Fibroblast of skin of scalp (primary cell): ENCODE measurements at regions not wholly inside any gene's neighbourhood (a gene's known extent, or its start where the extent isn't known, plus 50 kb on each side); places are given as distances from the start of the nearest gene placed in this dataset.

Experiments used
- DNase-seq: peaks from one replicate; pipeline ENCODE4 v3.0.0-alpha.2; 2013

DNA sequence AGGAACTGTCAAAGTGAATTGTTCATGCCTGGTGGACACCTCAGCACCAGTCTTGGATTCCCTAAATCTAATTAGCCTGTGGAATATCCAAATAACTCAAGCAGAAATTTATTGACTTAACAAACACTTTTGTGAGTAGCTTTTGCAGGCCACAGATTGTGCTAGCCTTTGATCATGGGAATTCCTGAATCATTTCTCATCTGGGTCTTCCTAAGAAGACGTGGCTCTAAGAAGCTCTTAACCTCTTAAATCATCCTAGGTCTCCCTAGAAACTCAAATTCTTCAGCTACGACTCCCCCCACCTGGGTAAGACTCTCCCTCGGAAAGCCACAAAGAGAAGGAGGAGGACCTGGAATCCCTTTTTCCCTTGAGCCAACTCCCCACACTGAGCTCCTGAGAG, 53.8 kb upstream of the PSEN2 start:
- peak; percentile 50 for DNase-seq

DNA sequence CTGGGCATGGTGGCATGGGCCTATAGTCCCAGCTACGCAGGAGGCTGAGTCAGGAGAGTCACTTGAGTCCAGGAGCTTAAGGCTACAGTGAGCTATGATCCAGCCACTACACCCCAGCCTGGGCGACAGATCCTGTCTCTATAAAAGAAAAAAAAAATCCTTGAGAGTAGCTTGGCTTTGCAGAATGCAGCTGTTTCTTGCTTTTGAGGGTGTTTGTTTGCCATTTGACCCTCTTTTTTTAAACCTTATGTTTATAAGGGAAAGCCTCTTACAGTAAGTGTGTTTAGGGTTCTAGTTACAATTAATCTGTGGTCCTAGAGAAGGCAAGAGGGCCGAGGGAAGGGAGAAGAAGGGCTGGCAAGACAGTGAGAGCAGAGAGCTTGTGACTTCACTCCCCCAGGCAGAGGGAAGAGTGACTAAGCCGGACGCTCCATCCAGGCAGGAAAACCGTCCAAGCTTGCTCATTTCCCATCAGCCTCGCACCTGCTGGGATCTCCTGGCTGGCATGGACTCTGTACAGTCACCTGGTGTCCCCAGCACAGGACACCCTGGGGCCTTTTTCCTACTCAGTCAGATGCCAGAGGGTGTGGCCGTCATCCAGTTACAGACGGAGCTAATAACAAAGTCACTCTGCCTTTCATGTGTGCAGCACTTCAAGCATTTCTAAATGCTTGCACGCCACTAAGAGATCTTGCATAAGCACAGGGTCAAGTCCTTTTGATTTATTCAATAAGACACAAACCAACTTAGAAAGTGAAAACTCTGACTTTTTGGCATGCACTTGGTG, 55.5 kb upstream of the PSEN2 start:
- DNase-seq: peak; percentile 41

DNA sequence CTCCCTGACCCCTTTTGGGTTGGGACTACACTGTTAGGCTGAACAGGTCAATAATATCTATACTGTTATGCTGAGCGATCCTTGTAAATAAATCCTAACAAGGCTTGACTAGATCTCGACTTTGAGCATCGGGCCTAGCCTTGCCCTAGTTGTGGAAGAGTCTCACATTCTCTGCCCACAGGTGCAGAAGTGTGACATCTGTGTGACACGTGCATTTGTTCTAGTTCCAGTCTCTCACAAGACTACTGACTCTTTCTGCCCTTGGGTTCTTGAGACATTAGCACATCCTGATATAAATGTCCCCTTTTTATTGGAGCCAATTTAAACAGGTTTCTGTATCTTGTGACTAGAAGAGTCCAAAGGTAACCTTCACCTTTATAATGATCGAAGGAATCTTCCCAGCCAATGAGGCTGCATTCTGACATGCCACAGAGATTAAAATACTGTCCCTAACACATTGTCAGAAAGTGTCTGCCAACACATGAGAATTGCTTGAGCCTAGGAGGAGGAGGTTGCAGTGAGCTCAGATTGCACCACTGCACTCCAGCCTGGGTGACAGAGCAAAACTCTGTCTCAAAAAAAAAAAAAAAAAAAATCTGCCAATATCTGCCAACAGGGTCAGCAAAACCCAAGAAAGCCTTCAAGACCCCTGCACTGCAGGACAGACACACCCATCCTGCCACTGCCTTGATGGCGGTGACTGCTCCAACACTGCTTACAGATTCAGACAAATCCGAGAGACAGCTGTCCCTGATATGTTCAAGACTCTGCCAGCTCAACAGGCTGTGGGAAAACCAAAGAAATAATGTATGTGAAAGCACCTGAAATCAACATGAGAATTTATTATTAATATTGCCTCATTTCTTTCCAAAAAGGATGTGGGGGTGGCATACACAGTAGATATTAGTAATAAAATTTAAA, 56.5 kb upstream of the PSEN2 start:
- DNase-seq: no peak

DNA sequence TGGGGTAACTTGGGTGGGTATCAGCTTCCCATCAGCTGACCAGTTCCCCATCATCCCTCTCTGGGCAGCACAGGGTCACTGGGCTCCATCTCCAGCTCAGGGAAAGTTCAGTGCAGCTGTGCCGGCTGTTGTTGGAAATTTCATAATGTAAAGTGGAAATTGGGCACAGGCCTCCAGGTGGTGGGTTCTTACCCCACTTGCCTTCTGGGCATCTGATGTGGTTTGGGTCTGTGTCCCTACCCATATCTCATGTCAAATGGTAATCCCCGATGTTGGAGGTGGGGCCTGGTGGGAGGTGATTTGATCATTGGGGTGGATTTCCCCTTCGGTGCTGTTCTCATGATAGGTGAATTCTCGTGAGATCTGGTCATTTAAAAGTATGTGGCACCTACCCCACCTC, 59.7 kb upstream of the PSEN2 start:
- no peak for DNase-seq

DNA sequence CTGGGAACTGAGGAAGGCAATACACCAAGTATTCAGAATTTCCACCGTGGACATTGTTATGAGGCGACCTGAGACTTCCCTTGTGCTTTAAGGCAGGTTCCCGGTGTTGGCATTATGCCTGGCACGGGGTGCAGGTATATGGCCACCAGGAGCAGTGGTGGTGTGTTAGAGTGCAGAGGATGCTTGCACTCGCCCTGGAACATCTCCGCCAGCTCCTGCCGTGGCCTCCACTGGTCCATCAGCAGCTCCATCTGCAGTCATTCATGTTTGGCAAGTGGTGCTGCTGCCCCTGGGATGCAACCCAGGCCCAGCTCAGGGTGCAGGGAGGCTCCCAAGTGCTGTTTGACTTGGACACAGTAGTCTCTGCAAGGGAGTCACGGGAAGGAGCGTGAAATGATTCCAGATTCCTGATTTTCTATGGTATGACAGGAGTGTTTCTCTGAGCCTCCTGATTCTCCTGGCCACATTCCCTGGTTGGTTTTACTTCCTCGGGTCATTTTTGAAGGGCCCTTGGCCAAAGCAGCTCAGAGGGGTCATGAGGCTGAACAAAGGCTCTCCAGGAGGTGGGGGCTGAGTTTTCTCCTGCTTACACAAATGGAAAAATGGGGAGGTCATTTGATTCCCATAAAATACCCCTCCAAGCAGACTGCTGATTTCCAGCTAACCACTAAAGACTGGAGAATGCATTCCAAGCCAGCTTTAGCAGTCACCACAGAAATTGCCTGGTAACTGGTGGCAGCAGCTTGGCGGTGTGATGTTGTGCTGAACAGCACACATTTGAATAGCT, 60.4 kb upstream of the PSEN2 start:
- peak; percentile 18 for DNase-seq

DNA sequence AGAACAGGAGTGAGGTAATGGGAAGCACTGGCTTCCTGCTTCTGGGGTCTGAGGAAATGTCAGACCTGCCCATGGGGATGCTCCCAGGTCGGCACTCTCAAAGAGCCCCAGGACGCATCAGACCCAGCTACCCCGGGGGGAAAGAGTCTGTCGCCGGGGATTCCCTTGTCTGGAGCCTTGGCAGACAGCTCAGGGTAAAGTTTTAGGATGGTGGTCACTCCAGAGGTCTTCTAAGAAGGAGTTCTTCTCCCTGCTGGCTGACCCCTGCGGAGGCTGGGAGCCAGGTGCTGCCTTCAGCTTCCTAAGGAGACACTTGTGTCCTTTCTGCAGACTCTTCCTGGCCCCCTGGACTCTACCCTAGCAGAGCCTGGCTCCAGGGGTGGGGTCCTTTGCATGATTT, 61.9 kb upstream of the PSEN2 start:
- DNase-seq: no peak

DNA sequence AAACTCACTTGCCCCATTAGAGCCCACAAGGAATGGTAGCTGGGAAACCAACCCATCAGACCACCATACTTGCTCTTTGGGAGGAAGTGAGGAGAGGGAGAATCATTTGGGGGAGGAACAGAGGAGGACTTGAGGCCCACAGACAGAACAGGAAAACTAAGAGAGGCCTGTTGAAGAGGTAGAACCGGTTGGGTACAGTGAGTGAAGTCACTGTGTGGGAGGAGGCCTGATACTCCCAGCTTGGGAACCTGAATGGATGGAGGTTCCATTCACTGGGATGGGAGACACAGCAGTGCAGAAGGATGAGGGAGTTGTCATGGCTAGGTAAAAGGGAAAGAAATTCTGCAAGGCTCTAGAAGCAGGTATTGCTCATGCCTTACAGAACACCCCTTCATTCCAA, 63.4 kb upstream of the PSEN2 start:
- DNase-seq: no peak

DNA sequence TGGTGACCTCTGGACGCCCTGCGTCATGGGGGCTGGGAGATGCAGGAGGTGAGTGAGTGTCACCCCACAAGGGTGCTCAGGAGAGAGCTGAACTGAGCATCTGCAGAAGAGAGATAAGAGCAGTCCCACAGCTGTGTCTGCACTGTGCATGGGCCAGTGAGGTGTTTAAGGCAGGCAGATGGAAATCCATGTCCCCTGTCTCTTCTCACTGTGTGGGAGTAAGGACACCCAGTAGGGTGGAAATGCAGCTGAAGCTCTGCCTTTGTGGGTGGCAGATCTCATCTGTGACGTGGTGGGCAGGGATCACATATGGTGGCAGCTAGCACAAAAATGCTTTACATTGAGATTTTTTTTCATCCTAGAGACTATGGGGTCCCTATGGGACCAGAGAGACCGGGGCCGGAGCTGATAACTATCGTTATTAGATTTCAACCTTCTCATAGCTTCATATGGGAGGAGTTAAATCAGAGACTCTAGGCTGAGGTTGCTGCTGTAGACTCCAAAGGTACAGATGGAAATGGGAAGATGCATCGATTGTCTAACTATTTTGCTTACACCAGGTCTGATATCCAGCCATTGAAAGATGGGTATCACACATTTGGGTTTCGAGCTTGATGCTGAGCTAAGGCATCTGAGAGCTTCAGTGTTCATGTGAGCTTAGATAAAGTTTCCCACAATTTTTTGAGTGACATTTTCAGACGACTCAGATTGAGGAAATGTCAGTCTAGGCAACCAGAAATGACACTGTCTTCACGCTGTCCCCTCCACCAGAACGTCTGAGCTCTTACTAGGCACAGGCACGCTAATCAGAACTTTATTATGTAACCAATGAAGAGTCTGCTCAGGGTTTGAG, 65.3 kb upstream of the PSEN2 start:
- DNase-seq: no peak

DNA sequence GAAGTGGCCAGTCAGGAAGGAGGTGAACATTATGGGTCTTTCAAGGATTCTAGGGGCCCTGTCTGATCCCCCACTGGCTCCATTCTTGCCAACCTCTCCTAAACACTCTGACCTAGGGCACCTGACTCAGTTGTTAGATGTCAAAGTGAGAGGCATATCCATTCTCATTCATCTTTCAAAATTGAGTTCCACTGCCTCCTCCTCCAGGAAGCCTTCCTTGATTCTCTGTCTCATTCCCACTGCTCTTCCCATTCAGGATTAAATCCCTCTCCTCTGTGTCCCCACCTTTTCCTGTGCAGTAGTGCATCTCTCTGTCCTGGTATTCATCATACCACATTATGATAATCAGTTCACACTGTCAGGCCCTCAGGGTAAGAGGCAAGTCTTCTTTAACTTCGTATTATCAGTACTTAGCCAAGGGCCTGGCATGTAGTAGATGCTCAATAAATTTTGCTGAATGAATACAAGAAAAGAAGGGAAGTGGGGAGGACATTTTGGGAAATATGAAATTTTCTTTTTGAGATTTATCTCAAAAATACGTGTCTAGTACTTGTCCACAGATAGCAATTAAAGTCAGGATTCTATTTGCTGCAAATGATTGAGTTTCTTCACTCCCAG, 61.8 kb upstream of the ITPKB start:
- DNase-seq: no peak

DNA sequence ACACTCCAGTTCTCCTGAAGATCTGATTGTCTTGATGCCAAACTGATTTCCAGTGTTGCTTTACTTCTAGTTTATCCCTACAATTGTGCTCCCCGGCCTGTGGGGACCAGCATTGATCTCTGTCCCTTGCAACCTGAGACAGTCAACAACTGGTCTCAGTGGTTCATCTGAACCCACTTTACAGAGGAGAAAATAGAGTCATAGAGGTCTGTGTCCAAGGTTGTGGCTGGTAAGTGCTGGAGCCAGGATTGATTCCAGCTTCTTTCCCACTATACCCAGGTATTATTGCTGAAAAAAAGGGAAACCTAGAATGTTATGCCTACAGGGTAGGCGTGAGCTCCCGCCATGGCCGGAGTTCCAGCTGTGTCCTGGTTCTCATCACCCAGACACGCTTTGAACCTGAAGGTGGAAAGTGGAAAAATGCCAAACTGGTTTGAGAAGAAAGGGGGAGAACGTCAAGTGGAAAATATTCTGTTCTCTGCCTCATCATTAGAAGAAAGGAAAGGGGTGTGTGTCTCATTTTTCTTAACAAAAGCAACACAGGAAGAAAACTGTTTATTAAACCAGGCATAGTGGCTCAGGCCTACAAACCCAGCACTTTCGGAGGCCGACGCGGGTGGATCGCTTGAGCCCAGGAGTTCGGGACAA, 60.7 kb upstream of the ITPKB start:
- no peak for DNase-seq

DNA sequence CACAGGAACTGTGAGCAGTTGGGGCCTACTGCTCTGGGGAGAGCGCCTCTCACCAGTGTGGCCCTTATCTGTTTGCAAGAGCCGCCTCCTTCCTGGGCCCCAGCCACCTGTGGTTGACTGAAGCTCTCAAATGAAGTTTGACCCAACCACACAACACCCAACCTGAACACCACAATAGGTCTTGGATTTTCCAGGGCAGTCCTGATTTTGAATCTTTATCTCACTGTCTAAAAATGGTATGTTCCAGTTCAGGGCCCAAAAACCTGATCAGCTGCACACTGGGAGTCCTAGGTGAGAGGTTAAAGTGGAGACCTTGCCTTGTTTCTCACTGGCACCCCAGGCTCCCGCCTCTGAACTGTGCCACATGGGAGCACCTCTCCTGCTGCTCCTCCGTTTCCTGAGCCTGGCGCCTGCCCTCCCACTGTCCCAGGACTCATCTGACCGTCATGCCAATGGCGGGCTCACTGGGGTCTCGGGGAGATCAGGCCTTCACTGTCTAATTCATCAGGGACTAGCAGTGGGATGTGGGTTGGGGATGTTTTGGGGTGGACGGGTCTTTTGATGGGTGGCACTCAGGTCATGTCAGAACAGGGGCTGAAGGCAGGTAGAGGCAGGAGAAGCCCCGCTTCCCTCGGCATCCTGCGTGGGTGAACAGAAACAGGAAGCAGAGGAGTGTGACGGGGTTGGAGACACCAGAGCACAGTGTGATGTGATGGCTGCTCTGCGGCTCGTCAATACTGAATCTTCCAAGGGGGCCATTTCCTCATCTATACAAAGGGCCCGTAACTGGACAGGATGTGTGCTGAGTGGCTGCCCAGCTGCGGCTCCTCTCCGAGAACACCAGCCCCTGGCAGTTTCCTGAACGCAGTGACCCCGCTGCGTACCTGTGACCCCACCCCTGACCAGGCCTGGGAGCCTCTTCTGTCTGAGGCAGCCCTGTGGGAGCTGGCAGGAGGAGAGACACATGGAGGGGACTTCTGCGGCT, 59.6 kb upstream of the ITPKB start:
- DNase-seq: no peak

DNA sequence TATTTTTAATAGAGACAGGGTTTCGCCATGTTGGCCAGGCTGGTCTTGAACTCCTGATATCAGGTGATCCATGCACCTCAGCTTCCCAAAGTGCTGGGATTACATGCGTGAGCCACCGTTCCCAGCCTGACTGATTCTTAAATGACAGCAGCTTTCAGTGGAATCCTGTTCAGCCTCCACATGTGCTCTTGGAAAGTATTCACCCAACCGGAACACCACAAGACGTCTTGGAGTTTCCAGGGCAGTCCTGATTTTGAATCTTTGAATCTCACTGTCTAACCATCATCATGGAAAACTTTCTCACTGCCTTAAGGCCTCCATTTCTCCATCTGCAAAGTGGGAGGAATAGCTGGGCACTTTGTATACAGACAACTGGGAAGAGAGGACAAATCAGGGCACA, 58.1 kb upstream of the ITPKB start:
- no peak for DNase-seq

DNA sequence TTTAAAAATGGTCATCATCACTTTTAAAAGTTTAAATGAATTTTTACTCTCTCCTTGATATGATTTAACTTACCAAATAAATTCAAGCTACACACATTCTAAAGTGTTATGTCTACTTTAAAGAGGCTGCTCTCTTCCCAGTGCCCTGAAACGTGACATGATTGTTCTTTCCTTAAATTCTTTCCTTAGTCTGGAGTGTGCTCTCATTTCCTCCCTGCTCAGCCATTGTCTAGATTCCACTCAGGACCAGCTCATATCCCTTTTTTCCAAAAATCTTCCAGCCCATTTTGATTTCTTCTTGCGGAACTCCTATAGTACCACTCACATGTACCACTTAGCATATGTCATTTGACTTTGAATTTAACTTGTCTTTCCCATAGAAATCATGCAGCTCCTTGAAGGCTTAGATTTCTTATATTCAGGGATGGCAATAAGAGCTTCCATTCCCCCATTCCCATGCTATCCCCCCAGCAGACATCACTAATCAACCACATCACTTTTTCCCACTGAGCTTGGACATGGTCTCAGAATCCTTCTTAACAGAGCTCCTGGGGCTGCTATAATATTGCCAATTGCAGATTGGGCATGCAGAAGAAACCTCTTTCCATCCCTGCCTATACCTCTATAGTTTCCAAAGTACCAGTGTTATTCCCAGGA, 54.7 kb upstream of the ITPKB start:
- no peak for DNase-seq

DNA sequence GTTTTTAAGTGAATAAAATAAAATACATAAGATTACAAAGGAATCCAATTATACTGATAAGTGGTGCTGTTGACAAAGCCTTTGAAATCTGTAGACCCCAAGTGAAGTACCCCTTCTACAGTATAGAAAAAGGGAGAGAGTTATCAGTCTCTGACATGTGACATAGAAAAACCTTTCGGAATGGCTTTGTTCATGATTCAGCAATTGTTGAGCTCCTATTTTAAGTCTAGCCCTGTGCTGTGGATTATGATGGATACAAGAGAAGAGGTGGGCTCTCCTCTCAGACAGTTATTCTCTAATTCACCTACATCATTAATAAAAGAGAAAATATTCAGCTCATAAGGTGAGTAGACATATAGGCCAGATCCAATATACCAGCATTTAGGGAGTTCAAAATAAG, 53.3 kb upstream of the ITPKB start:
- no peak for DNase-seq

DNA sequence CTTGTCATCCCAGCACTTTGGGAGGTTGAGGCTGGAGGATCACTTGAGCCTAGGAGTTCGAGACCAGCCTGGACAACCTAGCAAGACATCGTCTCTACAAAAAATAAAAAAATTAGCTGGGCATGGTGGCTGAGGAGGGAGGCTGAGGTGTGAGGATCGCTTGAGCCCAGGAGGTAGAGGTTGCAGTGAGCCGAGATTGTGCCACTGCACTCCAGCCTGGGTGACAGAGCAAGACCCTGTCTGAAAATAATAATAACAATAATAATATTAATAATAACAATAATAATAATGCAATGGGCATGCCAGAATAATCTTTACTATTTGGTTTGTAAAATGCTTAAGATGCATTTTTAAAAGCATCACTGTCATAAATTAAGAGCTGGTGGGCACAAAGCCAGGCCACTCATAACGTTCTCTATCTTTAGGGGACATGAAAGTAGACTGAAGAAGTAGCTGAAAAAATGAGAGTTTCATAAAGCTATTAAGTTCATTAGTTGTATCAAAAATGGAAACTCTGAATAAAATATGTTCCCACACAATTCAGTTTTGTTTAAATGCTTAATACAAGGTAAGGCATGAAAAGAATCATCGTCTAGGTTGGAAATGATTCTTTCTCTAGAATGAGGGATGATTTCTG, 51.6 kb upstream of the ITPKB start:
- no peak for DNase-seq

DNA sequence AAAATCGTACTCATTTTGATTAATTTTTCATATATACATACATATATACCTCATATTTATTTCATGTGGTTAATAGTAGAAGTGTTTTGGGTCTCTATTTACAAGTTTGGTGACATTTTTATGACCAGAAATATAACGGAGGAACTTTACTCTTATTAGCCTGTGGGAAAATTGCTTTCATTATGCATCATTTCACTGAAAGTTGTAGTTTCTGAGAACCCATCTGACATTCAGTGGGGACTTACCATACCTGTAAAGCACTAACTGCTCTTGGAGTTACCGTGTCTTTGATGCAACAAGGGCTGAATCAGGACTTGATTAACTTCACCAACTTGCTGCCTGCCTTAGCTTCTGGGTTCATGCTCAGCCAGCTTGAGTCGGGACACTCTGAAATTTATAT, 49.9 kb upstream of the ITPKB start:
- DNase-seq: no peak
